Spleen (tissue), 11 donors: ENCODE measurements at regions not wholly inside any gene's neighbourhood (a gene's known extent, or its start where the extent isn't known, plus 50 kb on each side); places are given as distances from the start of the nearest gene placed in this dataset.

Experiments
- DNase-seq: peaks from one replicate; pipeline ENCODE4 v3.0.0-alpha.2; 2020
- H3K27ac ChIP-seq, 8 donors: fragments of 200-600 bp; sonication (generic) in 7 of 8; 1 replicate in 4 of 8; 2 replicates in 4 of 8; pipeline versions ENCODE4 v1.5.0 to v1.8.0; 2016 to 2021; ENCODE audit warnings: inconsistent platforms in 4 of 8, mild to moderate bottlenecking in 4 of 8, moderate library complexity in 1 of 8
- H3K27me3 ChIP-seq, 7 donors: fragments of 200-600 bp; sonication (generic) in 6 of 7; replicated peaks in 1 of 7; 1 replicate in 4 of 7; 2 replicates in 3 of 7; pipeline versions ENCODE4 v1.5.0 to v1.8.0; 2016 to 2021; ENCODE audit warnings: inconsistent platforms in 3 of 7, mild to moderate bottlenecking in 1 of 7
- H3K36me3 ChIP-seq, 6 donors: fragments of 200-600 bp; sonication (generic) in 5 of 6; 1 replicate in 4 of 6; 2 replicates in 2 of 6; pipeline versions ENCODE4 v1.5.0 to v1.8.0; 2016 to 2021; ENCODE audit warnings: inconsistent platforms in 2 of 6
- H3K4me1 ChIP-seq, 6 donors: fragments of 200-600 bp; sonication (generic) in 5 of 6; 1 replicate in 3 of 6; 2 replicates in 3 of 6; pipeline versions ENCODE4 v1.5.0 to v1.8.0; 2016 to 2021; ENCODE audit warnings: inconsistent platforms in 3 of 6
- H3K4me3 ChIP-seq, 8 donors: fragments of 200-600 bp; sonication (generic) in 7 of 8; 1 replicate in 4 of 8; 2 replicates in 4 of 8; pipeline versions ENCODE4 v1.5.0 to v1.8.0; 2016 to 2021; ENCODE audit warnings: inconsistent platforms in 4 of 8, mild to moderate bottlenecking in 4 of 8, moderate library complexity in 2 of 8
- H3K9me3 ChIP-seq, 8 donors: fragments of 200-600 bp; sonication (generic) in 7 of 8; 1 replicate in 4 of 8; 2 replicates in 4 of 8; pipeline versions ENCODE4 v1.5.0 to v1.8.0; 2016 to 2021; ENCODE audit warnings: inconsistent platforms in 4 of 8
- CTCF ChIP-seq, 11 experiments: fragments of 200-600 bp in 7 of 11; fragments of 450-650 bp in 4 of 11; sonication (generic) in 4 of 11; IDR thresholded peaks in 8 of 11; conservative IDR thresholded peaks in 3 of 11; 1 replicate in 7 of 11; 2 replicates in 4 of 11; pipeline versions ENCODE4 v1.4.0 to v1.8.0; 2016 to 2021; ENCODE audit warnings: antibody characterized with exemption in 11 of 11, inconsistent platforms in 4 of 11, mild to moderate bottlenecking in 1 of 11
- POLR2A ChIP-seq, 3 donors: fragments of 450-650 bp; IDR thresholded peaks; one replicate each; pipeline ENCODE4 v1.5.1; 2017; ENCODE audit warnings: antibody characterized with exemption in 3 of 3, mild to moderate bottlenecking in 1 of 3
- POLR2AphosphoS5 ChIP-seq, 3 donors: sonication (generic); formaldehyde crosslinking; IDR thresholded peaks; one replicate each; pipeline ENCODE4 v1.5.1; 2017; ENCODE audit warnings: antibody characterized with exemption in 3 of 3
- WGBS, 5 donors: extraction: QIAGEN DNeasy Blood & Tissue Kit in 3 of 5; methylation state at CpG; one replicate each; pipeline versions ENCODE4 v1.1.5 to v1.1.7; 2013 to 2018; 5-methylcytosine and 5-hydroxymethylcytosine counted together
- intact Hi-C: fragments of 100-400 bp; cut with DNase I; formaldehyde crosslinking; loops from one replicate; pipeline ENCODE4 v1.15.0; 2023; ENCODE audit warnings: low total_unique reads
- donor health status: healthy with polysubstance abuse.
- donor health status: DM: no; HTN: no; CAD: no; lungs with moderate emphysema.
- donor health status: DM: no; HTN: no; CAD: no.
- donor health status: Bipolar disorder and iron deficiency.
- donor health status: healthy.
- donor health status: DM: no; HTN: no; CAD: no.
- donor health status: DM: yes; HTN: yes; CAD: no.

- Histone ChIP-seq H3K27ac (no peak overlapping the region), H3K4me1 (no peaks in the 10 kb centered on the region), H3K4me3 (no peak overlapping the region), H3K36me3 (no peaks in the 10 kb centered on the region), H3K27me3 (no peaks in the 10 kb centered on the region), H3K9me3 (no peaks in the 10 kb centered on the region)
- no peak for DNase-seq
- TF ChIP-seq CTCF (IDR thresholded peaks at IDR 0.05 in 8 of 11, conservative IDR thresholded peaks at IDR 0.05 in 3 of 11) (no peak), POLR2A (IDR thresholded peaks at IDR 0.05) (no peak), POLR2AphosphoS5 (IDR thresholded peaks at IDR 0.05) (no peak)
- intact Hi-C loops, result no loop called here
- 60 to 89% (median 68%) methylated on average over 1 of the region's 1 CpG for WGBS, 5 donors
Observed at GRCh38 chr13:87736849-87737385, 65.7 kb downstream of the SLITRK5 start.

- H3K27me3 ChIP-seq, result no peaks in the 10 kb centered on the region
- H3K36me3 ChIP-seq, result no peaks in the 10 kb centered on the region
- intact Hi-C loops, result no loop called here
- 53 to 66% (median 59%) methylated on average over 1 of the region's 1 CpG for WGBS, 5 donors
- TF ChIP-seq POLR2AphosphoS5 (IDR thresholded peaks at IDR 0.05) (no peak), POLR2A (IDR thresholded peaks at IDR 0.05) (no peak), CTCF (IDR thresholded peaks at IDR 0.05 in 8 of 11, conservative IDR thresholded peaks at IDR 0.05 in 3 of 11) (no peak)
- no peaks in the 10 kb centered on the region for H3K4me1 ChIP-seq
- DNase-seq, result no peak
- H3K4me3 ChIP-seq, result no peak overlapping the region
- H3K27ac ChIP-seq, result no peak overlapping the region
- H3K9me3 ChIP-seq, result peaks cover 0 to 4% (median 0%) of the 10 kb centered on the region in 8 donors
Observed at GRCh38 chr13:87754097-87754496, 82.9 kb downstream of the SLITRK5 start.

GRCh38 chr13:87769445-87769844 is 98.3 kb downstream of the SLITRK5 start:
- no peak overlapping the region for H3K27ac ChIP-seq
- intact Hi-C loops, result no loop called here
- peaks cover 0 to 4% (median 0%) of the 10 kb centered on the region in 8 donors for H3K9me3 ChIP-seq
- WGBS, 5 donors, result 54 to 73% (median 69%) methylated on average over 4 of the region's 4 CpGs
- no peaks in the 10 kb centered on the region for H3K36me3 ChIP-seq
- no peaks in the 10 kb centered on the region for H3K4me1 ChIP-seq
- TF ChIP-seq POLR2AphosphoS5 (IDR thresholded peaks at IDR 0.05) (no peak), POLR2A (IDR thresholded peaks at IDR 0.05) (no peak), CTCF (IDR thresholded peaks at IDR 0.05 in 8 of 11, conservative IDR thresholded peaks at IDR 0.05 in 3 of 11) (no peak)
- no peak for DNase-seq
- no peak overlapping the region for H3K4me3 ChIP-seq
- H3K27me3 ChIP-seq, result no peaks in the 10 kb centered on the region

- intact Hi-C loops, result no loop called here
- no peak for TF ChIP-seq POLR2AphosphoS5 (IDR thresholded peaks at IDR 0.05)
- H3K4me3 ChIP-seq, result no peak overlapping the region
- no peaks in the 10 kb centered on the region for H3K9me3 ChIP-seq
- H3K27me3 ChIP-seq, result no peaks in the 10 kb centered on the region
- WGBS, 5 donors, result 45 to 56% (median 51%) methylated on average over 3 of the region's 3 CpGs
- no peak for DNase-seq
- no peaks in the 10 kb centered on the region for H3K4me1 ChIP-seq
- H3K27ac ChIP-seq, result no peak overlapping the region
- H3K36me3 ChIP-seq, result no peaks in the 10 kb centered on the region
Observed at GRCh38 chr13:87777387-87777786, 106.2 kb downstream of the SLITRK5 start.

- Histone ChIP-seq H3K36me3 (no peaks in the 10 kb centered on the region), H3K9me3 (no peaks in the 10 kb centered on the region), H3K4me1 (no peaks in the 10 kb centered on the region), H3K4me3 (no peak overlapping the region), H3K27me3 (no peaks in the 10 kb centered on the region), H3K27ac (no peak overlapping the region)
- 74 to 90% (median 83%) methylated on average over 3 of the region's 3 CpGs for WGBS, 5 donors
- no peak for DNase-seq
- TF ChIP-seq POLR2A (IDR thresholded peaks at IDR 0.05), result no peak
- no peak for TF ChIP-seq CTCF (IDR thresholded peaks at IDR 0.05 in 8 of 11, conservative IDR thresholded peaks at IDR 0.05 in 3 of 11)
- TF ChIP-seq POLR2AphosphoS5 (IDR thresholded peaks at IDR 0.05), result no peak
- intact Hi-C loops, result no loop called here
Observed at GRCh38 chr13:87778128-87778527, 107.0 kb downstream of the SLITRK5 start.
